IMR-90 (cell line): ENCODE measurements at regions not wholly inside any gene's neighbourhood (a gene's known extent, or its start where the extent isn't known, plus 50 kb on each side); places are given as distances from the start of the nearest gene placed in this dataset.

ENCODE experiments used
- CEBPB ChIP-seq: IDR thresholded peaks from 2 replicates; pipeline ENCODE4 v1.6.1; 2012; ENCODE audit warnings: low read depth, low read length, improper control_type of control experiment
- CHD1 ChIP-seq: IDR thresholded peaks from 2 replicates; pipeline ENCODE4 v1.6.1; 2012; ENCODE audit warnings: low read depth, low read length, improper control_type of control experiment
- CTCF ChIP-seq: conservative IDR thresholded peaks from 2 replicates; pipeline ENCODE4 v1.5.1; 2012; ENCODE audit warnings: mild to moderate bottlenecking, low read depth, low read length, improper control_type of control experiment
- ELK1 ChIP-seq: fragments of 150-350 bp; IDR thresholded peaks from 2 replicates; pipeline ENCODE4 v1.6.1; 2016; ENCODE audit warnings: low read depth, mild to moderate bottlenecking, low read length, moderate library complexity, borderline replicate concordance
- MAFK ChIP-seq: IDR thresholded peaks from 2 replicates; pipeline ENCODE4 v1.6.1; 2012; ENCODE audit warnings: low read depth, low read length, improper control_type of control experiment
- MAZ ChIP-seq: IDR thresholded peaks from 2 replicates; pipeline ENCODE4 v1.6.1; 2012; ENCODE audit warnings: low read depth, mild to moderate bottlenecking, low read length, improper control_type of control experiment, moderate library complexity, borderline replicate concordance
- POLR2A ChIP-seq: IDR thresholded peaks from 2 replicates; pipeline ENCODE4 v1.6.1; 2012; ENCODE audit warnings: mild to moderate bottlenecking, low read depth, low read length
- RAD21 ChIP-seq: IDR thresholded peaks from 2 replicates; pipeline ENCODE4 v1.6.1; 2012; ENCODE audit warnings: low read length, improper control_type of control experiment
- RCOR1 ChIP-seq: IDR thresholded peaks from 2 replicates; pipeline ENCODE4 v1.6.1; 2012; ENCODE audit warnings: mild to moderate bottlenecking, low read length, improper control_type of control experiment; ENCODE audit not compliant: insufficient replicate concordance

- TF ChIP-seq POLR2A (no peak), CTCF (no peak), CHD1 (no peak), MAZ (peak; percentile 85; the same call in 1 of the 2 replicates), CEBPB (no peak), RCOR1 (no peak), RAD21 (no peak), ELK1 (no peak), MAFK (no peak)
Observed at GRCh38 chr12:68479261-68479895, 131.3 kb upstream of the RAP1B start.
